ENCODE measurements at regions not wholly inside any gene's neighbourhood (a gene's known extent, or its start where the extent isn't known, plus 50 kb on each side); places are given as distances from the start of the nearest gene placed in this dataset.

DNA sequence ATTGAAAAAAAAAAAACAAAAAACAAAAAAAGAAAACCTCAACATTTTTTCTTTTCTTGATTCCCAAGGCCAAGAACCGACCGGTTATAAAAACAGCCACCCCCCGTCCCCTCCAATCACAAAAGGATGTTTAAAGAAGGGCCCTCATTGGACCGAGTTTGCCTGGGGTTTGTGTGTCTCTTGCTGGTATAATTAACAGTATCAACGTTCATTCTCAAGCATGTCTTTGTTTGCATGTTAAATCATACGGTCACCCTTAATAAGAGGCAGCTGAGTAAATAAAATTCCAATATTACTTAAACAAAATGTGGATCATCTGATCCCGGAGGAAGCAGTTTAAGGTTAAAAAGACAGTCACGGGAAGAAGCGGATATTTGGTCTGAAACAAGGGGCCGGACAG, 201.1 kb downstream of the PRDM2 start:
- Histone ChIP-seq H3K9me3 (ENCODE audit: control insufficient read depth in 4 of 4, insufficient read depth in 3 of 4, low read length in 3 of 4) (peaks cover 0 to 4% (median 0%) of the 10 kb centered on the region in 4 donors), H3K27ac (ENCODE audit: low read depth in 1 of 2, low read length in 1 of 2) (no peak overlapping the region), H3K36me3 (ENCODE audit: control insufficient read depth in 4 of 4, insufficient read depth in 4 of 4, low read length in 4 of 4) (no peaks in the 10 kb centered on the region), H3K9ac (ENCODE audit: insufficient read depth in 1 of 2, low read length in 2 of 2) (no peak overlapping the region), H3K4me1 (ENCODE audit: control insufficient read depth in 5 of 5, insufficient read depth in 5 of 5, low read length in 5 of 5) (no peaks in the 10 kb centered on the region), H3K27me3 (ENCODE audit: control insufficient read depth in 3 of 3, insufficient read depth in 3 of 3, low read length in 2 of 3) (peaks cover 0 to 5% (median 0%) of the 10 kb centered on the region in 3 donors), H3K4me3 (no peak overlapping the region)
- WGBS, 2 donors = 43 to 63% methylated on average over 10 of the region's 10 CpGs
- no peak for ATAC-seq (ENCODE audit: insufficient read depth, low FRiP score)
- no peak for TF ChIP-seq CTCF (IDR thresholded peaks at IDR 0.05; ENCODE audit: control extremely low read depth, extremely low read depth)
- no peak for DNase-seq

DNA sequence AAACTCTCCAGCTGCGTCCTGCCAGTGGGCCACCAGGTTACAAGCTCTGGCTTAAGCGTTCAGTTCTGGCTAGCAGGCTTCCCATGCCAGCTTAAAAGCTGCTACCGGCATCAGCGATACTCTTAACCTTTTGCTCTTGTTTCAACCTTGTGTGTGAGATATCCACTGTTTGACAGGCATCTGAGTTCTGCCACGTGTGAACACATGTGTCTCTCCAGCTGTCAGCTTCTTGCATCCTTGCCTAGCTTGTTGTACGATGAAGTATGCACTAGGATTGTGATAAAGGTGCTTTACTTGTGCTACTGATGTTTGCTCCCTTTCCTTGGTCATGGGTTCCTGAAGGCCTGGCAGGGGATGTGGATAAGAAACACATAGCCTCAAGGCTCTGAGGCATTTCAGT, 201.6 kb downstream of the PRDM2 start:
- H3K9me3 ChIP-seq (ENCODE audit: control insufficient read depth in 4 of 4, insufficient read depth in 3 of 4, low read length in 3 of 4) = peaks cover 0 to 4% (median 0%) of the 10 kb centered on the region in 4 donors
- H3K9ac ChIP-seq (ENCODE audit: insufficient read depth in 1 of 2, low read length in 2 of 2) = no peak overlapping the region
- TF ChIP-seq CTCF (IDR thresholded peaks at IDR 0.05; ENCODE audit: control extremely low read depth, extremely low read depth) = no peak
- no peak overlapping the region for H3K4me3 ChIP-seq
- peaks cover 0 to 5% (median 0%) of the 10 kb centered on the region in 3 donors for H3K27me3 ChIP-seq (ENCODE audit: control insufficient read depth in 3 of 3, insufficient read depth in 3 of 3, low read length in 2 of 3)
- 72 to 84% methylated on average over 6 of the region's 6 CpGs for WGBS, 2 donors
- ATAC-seq (ENCODE audit: insufficient read depth, low FRiP score) (no peak), DNase-seq (no peak)
- no peaks in the 10 kb centered on the region for H3K4me1 ChIP-seq (ENCODE audit: control insufficient read depth in 5 of 5, insufficient read depth in 5 of 5, low read length in 5 of 5)
- H3K36me3 ChIP-seq (ENCODE audit: control insufficient read depth in 4 of 4, insufficient read depth in 4 of 4, low read length in 4 of 4) = no peaks in the 10 kb centered on the region
- H3K27ac ChIP-seq (ENCODE audit: low read depth in 1 of 2, low read length in 1 of 2) = no peak overlapping the region

GRCh38 chr1:13908128-13908527, 208.1 kb downstream of the PRDM2 start:
- Histone ChIP-seq H3K4me1 (ENCODE audit: control insufficient read depth in 5 of 5, insufficient read depth in 5 of 5, low read length in 5 of 5) (no peaks in the 10 kb centered on the region), H3K4me3 (no peak overlapping the region), H3K36me3 (ENCODE audit: control insufficient read depth in 4 of 4, insufficient read depth in 4 of 4, low read length in 4 of 4) (no peaks in the 10 kb centered on the region), H3K27ac (ENCODE audit: low read depth in 1 of 2, low read length in 1 of 2) (no peak overlapping the region), H3K27me3 (ENCODE audit: control insufficient read depth in 3 of 3, insufficient read depth in 3 of 3, low read length in 2 of 3) (no peaks in the 10 kb centered on the region), H3K9ac (ENCODE audit: insufficient read depth in 1 of 2, low read length in 2 of 2) (no peak overlapping the region), H3K9me3 (ENCODE audit: control insufficient read depth in 4 of 4, insufficient read depth in 3 of 4, low read length in 3 of 4) (peaks cover 0 to 2% (median 0%) of the 10 kb centered on the region in 4 donors)
- ATAC-seq (ENCODE audit: insufficient read depth, low FRiP score) (no peak), DNase-seq (no peak)
- TF ChIP-seq CTCF (IDR thresholded peaks at IDR 0.05; ENCODE audit: control extremely low read depth, extremely low read depth) = no peak
- WGBS, 2 donors = 81 to 82% methylated on average over 3 of the region's 3 CpGs
